ENCODE measurements at regions not wholly inside any gene's neighbourhood (a gene's known extent, or its start where the extent isn't known, plus 50 kb on each side); places are given as distances from the start of the nearest gene placed in this dataset.

DNA sequence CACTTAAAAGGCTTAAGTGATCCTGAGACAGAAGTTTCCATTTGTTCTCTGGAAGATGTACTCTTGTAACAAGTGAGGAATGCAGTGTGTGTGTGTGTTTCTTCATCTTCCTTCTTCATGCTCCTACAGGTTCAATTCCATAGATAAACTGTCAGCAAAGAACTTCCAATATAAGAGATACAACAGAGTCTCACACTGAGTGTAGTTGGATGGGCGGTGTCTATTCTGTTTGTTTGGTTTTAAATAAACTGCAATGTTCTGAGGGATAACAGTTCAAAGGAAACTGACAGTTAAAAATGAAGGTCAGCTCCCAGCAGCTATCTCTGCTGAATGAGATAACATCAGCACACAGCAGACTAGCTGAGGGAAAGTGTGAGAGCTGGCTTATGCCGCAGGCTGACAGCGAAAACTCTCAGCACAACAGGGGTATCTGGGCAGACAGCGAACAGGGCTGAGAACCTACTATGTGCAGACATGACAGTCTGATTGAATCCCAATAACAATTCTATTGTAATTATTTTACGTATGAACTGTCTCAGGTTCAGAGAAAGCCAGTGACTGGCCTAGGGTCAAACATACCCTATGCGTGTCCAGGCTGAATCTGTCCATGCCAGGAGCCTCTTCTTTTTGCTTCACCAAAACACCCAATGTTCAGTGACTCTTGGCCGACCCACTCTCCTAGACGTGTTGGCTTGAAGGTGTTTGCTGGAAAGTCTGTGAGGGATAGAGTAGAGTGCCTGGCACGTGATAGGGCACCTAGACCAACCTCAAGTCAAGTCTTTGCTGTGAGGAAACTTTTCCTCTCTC is 201.9 kb upstream of the TRIB2 start:
- TF ChIP-seq POLR2AphosphoS5 (IDR thresholded peaks at IDR 0.05; ENCODE audit: insufficient read depth in 1 of 2, low read depth in 1 of 2) = no peak
- TF ChIP-seq, protein P1, sequence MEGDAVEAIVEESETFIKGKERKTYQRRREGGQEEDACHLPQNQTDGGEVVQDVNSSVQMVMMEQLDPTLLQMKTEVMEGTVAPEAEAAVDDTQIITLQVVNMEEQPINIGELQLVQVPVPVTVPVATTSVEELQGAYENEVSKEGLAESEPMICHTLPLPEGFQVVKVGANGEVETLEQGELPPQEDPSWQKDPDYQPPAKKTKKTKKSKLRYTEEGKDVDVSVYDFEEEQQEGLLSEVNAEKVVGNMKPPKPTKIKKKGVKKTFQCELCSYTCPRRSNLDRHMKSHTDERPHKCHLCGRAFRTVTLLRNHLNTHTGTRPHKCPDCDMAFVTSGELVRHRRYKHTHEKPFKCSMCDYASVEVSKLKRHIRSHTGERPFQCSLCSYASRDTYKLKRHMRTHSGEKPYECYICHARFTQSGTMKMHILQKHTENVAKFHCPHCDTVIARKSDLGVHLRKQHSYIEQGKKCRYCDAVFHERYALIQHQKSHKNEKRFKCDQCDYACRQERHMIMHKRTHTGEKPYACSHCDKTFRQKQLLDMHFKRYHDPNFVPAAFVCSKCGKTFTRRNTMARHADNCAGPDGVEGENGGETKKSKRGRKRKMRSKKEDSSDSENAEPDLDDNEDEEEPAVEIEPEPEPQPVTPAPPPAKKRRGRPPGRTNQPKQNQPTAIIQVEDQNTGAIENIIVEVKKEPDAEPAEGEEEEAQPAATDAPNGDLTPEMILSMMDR (IDR thresholded peaks at IDR 0.05) = no peak
- TF ChIP-seq POLR2A (IDR thresholded peaks at IDR 0.05) = no peak
